ENCODE measurements at regions not wholly inside any gene's neighbourhood (a gene's known extent, or its start where the extent isn't known, plus 50 kb on each side); places are given as distances from the start of the nearest gene placed in this dataset.

- TF ChIP-seq, protein P1, sequence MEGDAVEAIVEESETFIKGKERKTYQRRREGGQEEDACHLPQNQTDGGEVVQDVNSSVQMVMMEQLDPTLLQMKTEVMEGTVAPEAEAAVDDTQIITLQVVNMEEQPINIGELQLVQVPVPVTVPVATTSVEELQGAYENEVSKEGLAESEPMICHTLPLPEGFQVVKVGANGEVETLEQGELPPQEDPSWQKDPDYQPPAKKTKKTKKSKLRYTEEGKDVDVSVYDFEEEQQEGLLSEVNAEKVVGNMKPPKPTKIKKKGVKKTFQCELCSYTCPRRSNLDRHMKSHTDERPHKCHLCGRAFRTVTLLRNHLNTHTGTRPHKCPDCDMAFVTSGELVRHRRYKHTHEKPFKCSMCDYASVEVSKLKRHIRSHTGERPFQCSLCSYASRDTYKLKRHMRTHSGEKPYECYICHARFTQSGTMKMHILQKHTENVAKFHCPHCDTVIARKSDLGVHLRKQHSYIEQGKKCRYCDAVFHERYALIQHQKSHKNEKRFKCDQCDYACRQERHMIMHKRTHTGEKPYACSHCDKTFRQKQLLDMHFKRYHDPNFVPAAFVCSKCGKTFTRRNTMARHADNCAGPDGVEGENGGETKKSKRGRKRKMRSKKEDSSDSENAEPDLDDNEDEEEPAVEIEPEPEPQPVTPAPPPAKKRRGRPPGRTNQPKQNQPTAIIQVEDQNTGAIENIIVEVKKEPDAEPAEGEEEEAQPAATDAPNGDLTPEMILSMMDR (IDR thresholded peaks at IDR 0.05) = no peak
- Histone ChIP-seq H3K4me1 (peaks cover 0 to 10% (median 0%) of the 10 kb centered on the region in 9 donors), H3K4me3 (no peak overlapping the region), H3K27me3 (no peaks in the 10 kb centered on the region), H3K27ac (no peak overlapping the region), H3K9me3 (peaks cover 0 to 13% (median 0%) of the 10 kb centered on the region in 11 donors), H3K36me3 (no peaks in the 10 kb centered on the region)
- WGBS, 2 donors = 92 to 94% methylated on average over 30 of the region's 30 CpGs
- DNase-seq (no peak), ATAC-seq (no peak)
- intact Hi-C loops (cut with DNase I) = loop anchor here in 1 of 10 donors (10.0 kb wide), 1 partner anchor 56 kb away; no protein-coding TSS in a partner anchor
These were observed 55.9 kb upstream of the RALGAPA2 start for GRCh38 chr20:20768202-20768815.

DNA sequence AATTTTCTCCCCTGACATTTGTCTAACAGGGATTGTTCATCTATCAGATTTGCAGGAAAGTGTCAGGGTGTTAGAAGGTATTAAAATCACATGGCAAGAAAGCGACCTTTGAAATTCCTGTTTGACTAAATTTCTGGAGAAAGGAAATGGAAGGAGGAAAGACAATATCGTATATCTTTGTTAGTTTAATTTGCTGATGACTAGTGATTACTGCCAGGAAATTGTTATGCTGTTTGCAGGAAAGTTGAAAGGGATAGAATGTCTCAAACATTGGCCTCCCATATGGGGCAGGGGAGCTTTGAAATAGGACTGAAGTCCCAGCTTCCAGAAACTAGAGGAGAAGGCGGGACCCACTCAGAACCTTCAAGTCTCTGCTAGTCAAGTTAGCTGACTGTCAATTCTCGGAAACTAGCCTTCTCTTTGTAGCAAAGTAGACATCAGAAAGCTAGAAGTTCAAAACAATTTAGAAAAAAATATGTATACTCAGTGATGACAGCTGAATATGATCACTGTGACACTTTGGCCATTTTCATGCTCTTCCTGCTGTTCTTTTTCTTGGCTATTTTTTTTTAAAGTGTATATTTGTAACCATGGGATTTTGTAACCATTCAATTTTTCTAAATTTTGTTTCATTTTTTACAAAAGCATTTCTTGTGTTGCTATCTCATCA lies 53.4 kb upstream of the RALGAPA2 start:
- TF ChIP-seq, protein P1 (IDR thresholded peaks at IDR 0.05) = no peak
- intact Hi-C loops (cut with DNase I) = loop anchor here in 1 of 10 donors (10.0 kb wide), 1 partner anchor 59 kb away; no protein-coding TSS in a partner anchor
- peaks cover 0 to 17% (median 3%) of the 10 kb centered on the region in 9 donors for H3K4me1 ChIP-seq

DNA sequence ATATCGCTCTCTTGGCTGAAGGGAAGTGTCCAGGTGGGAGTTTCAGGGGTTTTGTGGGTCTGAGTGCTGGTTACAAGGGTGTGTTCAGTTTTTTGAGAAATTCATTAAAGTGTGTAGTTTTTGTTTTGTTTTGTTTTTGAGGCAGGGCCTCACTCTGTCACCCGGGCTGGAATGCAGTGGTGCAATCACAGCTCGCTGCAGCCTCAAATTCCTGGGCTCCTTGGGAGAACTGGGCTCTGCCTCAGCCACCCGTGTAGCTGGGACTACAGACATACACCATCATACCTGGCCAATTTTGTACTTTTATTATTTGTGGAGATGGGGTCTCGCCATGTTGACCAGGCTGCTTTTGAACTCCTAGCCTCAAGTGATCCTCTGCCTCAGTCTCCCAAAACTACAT lies 51.2 kb upstream of the RALGAPA2 start:
- H3K36me3 ChIP-seq = no peaks in the 10 kb centered on the region
- no peak overlapping the region for H3K27ac ChIP-seq
- no peak overlapping the region for H3K4me3 ChIP-seq
- WGBS, 2 donors = 81 to 88% methylated on average over 5 of the region's 5 CpGs
- ATAC-seq (no peak), DNase-seq (no peak)
- no peaks in the 10 kb centered on the region for H3K27me3 ChIP-seq
- no peaks in the 10 kb centered on the region for H3K9me3 ChIP-seq
- TF ChIP-seq, protein P1 (IDR thresholded peaks at IDR 0.05) = no peak
- peaks cover 0 to 30% (median 3%) of the 10 kb centered on the region in 9 donors for H3K4me1 ChIP-seq
- intact Hi-C loops (cut with DNase I) = loop anchor here in 1 of 10 donors (10.0 kb wide), 1 partner anchor 61 kb away; no protein-coding TSS in a partner anchor

More for the DNA sequence above, 53.4 kb upstream of the RALGAPA2 start:
- Histone ChIP-seq H3K36me3 (no peaks in the 10 kb centered on the region), H3K9me3 (no peaks in the 10 kb centered on the region), H3K27me3 (no peaks in the 10 kb centered on the region), H3K4me3 (no peak overlapping the region), H3K27ac (peak overlapping the region in 2 of 10 donors; percentile 8 to 29)
- DNase-seq = no peak
- WGBS, 2 donors = 61 to 64% methylated on average over 4 of the region's 4 CpGs
- ATAC-seq = no peak
